Fibroblast of skin of right quadriceps (primary cell): ENCODE measurements at regions not wholly inside any gene's neighbourhood (a gene's known extent, or its start where the extent isn't known, plus 50 kb on each side); places are given as distances from the start of the nearest gene placed in this dataset.

ENCODE experiments used
- DNase-seq: peaks from one replicate; pipeline ENCODE4 v3.0.0-alpha.2; 2013

- DNase-seq: no peak
Observed at GRCh38 chr13:70362820-70363570, 254.7 kb upstream of the KLHL1 start.

DNA sequence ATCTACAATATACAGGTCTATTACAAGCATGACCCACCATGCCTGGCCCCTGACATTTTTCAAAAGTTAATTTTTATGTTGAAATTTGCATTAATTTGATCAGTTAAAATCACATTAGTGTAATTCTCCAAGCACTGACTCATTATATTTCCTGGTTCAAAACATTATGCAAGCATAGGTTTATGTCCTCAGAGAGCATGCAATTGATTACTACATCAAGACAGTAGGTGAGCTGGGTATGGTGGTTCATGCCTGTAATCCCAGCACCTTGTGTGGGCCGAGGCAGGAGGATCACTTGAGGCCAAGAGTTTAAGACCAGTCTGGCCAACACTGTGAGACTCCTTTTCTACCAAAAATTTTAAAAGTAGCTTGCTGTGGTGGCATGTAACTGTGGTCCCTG lies 248.8 kb upstream of the KLHL1 start:
- DNase-seq: no peak

- DNase-seq: no peak
Observed at GRCh38 chr13:70353096-70353495, 244.8 kb upstream of the KLHL1 start.

DNA sequence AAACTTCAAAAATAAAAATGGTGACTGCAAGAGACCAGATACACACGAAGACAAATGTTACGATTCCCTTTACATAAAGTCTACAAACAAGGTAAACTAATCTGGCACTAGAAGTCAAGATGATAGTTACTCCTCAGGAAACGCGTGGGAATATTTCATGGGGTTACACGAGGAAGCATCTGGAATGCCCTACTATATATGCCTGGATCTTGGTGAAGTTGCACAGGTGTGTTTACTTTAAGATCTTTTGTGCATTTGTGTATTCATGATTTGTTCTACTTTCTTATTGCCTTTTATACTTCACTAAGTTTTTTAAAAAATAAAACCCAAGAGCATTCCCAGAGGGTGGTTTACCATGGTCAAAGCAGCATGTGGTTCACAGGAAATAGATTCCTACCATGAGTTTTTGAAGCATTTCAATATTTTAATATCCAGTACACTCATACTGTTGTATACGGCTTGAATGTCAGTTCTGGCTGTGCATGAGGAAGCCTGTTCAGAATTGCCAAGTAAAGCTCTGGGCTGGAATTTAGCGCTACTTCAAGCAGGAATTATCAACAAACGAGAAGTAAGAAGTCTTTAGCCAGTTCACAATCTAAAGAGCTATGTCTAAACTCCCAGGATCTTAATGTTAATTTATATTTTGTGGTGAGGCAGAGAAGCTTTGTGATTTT lies 239.8 kb upstream of the KLHL1 start:
- no peak for DNase-seq

- DNase-seq: no peak
Observed at GRCh38 chr13:70339738-70340137, 231.5 kb upstream of the KLHL1 start.

- DNase-seq: no peak
Observed at GRCh38 chr13:70338609-70339008, 230.4 kb upstream of the KLHL1 start.

DNA sequence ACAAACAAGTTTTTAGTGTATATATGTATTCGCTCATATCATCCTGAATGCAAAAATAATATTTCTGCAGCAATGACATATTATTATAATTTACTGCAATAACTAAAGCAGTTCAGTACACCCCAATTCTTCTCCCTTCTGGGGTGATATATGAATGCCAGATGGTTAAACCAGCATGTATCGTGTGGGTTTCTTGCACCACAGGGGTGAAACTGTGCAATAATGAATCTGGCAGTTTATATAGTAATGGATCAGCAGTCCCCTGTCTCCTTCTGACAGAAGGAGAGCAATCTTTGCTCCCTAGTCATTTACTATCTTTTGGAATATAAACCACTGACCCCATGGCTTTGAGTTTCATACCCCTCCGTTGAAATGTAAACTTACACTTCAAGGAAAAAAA lies 228.6 kb upstream of the KLHL1 start:
- no peak for DNase-seq

DNA sequence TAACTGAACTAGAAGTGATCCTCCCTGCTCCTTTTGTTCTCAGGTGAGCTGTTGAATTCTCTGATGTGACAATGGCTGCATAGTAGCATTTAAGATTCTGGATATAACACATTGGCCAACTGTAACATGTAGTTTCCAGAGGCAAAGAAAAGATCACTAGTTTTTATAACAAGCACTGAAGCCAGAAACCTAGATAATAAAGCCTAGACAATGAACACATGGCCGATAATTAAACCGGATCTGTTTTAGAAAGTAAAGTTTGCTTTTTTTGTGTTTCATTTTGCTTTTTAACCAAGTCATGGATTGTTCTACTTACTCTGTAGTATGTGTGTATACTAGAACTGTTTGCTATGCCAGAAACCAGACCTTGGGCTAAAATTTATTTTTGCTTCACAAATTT lies 225.5 kb upstream of the KLHL1 start:
- DNase-seq: no peak

GRCh38 chr13:70330697-70331361 lies 222.6 kb upstream of the KLHL1 start:
- DNase-seq: no peak

DNA sequence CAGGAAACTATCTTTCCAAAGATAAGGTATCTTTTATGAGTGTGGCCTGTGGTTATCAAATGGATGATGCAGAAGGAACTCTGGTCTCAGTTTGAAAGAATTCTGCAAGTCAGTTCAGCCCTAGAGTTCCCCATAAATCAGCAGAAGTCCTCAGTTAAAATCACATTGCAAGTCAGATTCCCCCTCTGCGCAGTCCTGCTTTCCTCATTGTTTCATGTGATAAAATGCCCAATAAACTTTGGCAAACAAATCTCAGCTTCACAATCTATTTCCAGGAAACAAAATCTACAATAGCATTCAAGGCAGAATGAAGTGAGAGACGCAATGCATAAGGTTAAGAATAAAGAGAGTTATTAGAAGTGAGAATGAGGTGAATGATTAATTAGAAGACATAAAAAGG lies 216.3 kb upstream of the KLHL1 start:
- DNase-seq: no peak

GRCh38 chr13:70311191-70311590 lies 202.9 kb upstream of the KLHL1 start:
- DNase-seq: no peak

- DNase-seq: no peak
Observed at GRCh38 chr13:70310396-70311119, 202.3 kb upstream of the KLHL1 start.

- no peak for DNase-seq
Observed at GRCh38 chr13:70297189-70297616, 189.0 kb upstream of the KLHL1 start.

DNA sequence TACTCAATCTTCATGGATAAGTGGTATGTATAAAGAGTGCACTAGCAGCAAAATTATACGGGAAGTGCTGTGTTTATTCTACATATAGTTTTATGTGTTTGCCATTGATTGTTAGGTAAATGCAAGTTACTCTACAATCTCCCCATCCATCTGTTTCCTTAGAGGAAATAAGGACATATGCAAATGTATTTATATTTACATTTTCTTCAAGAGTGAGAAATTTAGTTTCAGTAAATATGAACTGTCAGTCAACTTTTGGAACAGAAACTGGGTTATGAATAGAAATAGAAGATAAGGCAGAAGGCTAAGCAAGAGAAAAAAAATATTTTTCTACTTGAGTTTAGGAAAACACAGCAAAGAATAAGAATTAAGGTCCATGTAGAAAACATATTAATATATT lies 176.1 kb upstream of the KLHL1 start:
- DNase-seq: no peak

DNA sequence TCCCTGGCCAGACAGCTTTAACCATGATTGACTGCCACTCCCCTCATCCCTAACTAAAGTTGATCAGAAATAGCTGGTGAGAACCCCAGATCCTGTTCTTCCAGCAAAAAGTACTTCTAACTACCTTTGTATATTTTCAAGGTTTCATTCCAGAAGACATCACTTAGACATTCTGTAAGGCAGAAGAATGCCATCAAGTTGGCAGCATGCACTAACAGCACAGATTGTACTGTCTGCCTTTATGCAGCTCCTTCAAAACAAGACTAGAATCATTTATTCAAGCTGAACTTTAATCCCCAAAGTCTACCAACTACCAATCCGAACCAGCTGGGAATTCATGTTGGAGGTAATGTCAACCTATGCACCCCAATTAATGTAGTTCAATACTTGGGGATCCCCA lies 167.6 kb upstream of the KLHL1 start:
- no peak for DNase-seq

DNA sequence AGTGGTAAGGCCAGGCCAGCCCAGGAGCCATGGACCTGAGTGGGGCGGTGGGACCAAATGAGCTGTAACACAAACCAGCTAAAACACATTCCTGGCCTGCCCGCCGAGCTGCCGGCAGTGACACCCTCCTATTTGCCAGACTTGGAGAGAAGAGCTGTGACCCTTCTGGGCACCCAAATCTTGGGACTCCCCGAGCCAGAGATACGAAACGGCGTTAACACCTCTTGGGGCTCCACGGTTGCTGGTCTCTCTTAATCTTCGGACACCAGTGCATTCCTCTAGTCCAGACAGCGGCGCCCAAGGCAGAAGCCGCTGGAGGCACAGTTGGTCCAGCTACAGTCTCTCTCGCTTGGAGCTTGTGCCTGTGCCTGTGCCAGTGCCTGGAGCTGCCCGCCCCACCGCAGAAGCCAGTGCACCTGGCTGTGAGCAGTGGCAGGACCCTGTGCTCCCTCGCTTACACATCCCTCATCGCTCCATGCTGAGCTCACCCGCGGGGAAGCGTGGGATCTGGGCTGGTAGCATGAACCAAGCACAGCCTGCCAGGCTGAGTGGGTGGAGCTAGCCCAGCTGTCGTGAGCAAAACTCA lies 147.2 kb upstream of the KLHL1 start:
- DNase-seq: no peak

DNA sequence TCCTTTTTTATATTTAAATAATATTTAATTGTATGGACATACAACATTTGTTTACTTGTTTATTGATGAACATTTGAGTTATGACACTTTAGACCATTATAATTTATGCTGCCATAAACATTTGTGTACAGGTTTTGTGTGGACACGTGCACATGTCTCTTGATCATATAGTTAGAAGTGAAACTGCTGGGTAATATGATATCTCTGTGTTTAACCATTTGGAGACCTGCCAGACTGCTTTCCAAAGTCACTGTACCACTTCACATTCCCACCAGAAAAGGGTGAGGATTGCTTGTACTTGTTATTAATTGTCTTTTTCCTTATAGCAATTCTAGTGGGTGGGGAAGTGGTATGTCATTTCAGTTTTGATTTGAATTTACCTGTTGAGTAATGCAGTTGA lies 145.6 kb upstream of the KLHL1 start:
- DNase-seq: no peak

DNA sequence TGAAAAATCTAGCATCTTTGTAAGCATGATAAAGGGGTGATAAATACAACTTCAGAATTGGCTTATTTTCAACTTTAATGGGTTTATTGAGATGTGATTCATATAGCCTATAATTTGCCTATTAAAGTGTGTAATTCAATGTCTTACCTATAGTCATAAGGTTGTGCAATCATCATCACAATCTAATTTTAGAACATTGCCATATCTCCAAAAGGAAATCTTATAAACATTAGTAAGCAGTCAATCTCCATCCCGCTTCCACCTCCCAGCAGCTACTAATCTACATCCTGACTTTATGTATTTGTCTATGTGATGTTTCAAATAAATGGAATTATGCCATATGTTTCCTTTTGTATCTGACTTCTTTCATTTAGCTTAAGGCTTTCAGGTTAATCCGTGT lies 145.2 kb upstream of the KLHL1 start:
- DNase-seq: no peak

- no peak for DNase-seq
Observed at GRCh38 chr13:70249332-70250064, 141.2 kb upstream of the KLHL1 start.

- no peak for DNase-seq
Observed at GRCh38 chr13:70237131-70237530, 128.9 kb upstream of the KLHL1 start.

DNA sequence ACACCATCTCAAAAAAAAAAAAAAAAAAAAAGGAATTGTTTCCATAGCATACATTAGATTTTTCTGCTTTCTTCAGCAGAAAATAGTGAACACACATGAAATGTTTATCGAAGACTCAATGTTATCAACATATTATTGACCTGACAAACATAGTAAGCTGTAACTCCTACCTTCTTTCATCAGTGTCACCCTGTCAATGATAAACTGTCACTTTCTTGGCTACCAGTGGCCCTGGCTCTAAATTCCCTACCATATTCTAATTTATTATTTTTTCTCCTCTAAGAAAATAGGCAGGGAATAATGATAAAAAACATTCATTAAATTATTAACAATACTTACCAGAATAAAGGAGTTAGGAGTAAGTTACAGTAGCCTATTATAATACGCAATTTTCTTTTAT lies 127.3 kb upstream of the KLHL1 start:
- no peak for DNase-seq

DNA sequence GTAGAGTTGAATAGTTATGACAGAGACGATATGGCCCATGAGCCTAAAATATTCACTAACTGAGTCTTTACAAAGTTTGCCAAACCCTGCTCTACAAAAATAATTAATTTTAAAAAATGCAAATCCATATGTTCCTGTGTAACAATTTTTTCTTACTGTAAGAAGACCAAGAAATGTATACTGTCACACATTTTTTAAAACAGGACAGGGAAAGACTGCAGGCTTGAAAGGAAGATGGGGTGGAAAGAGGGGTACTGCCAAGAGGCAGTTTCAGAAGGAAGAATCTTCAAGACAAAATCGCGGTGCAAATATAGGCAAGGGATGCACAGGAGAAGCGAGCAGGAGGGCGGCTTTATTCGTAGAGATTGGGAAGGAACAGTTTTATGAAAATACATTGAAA lies 115.7 kb upstream of the KLHL1 start:
- no peak for DNase-seq
